HG03469 (cell line): ENCODE measurements at regions not wholly inside any gene's neighbourhood (a gene's known extent, or its start where the extent isn't known, plus 50 kb on each side); places are given as distances from the start of the nearest gene placed in this dataset.

Experiments used
- ATAC-seq: cut with Tn5 transposase; IDR thresholded peaks from one replicate; pipeline ENCODE4 v1.9.1; 2021; ENCODE audit warnings: mild to moderate bottlenecking, moderate library complexity, moderate number of reproducible peaks; ENCODE audit not compliant: unreplicated experiment

DNA sequence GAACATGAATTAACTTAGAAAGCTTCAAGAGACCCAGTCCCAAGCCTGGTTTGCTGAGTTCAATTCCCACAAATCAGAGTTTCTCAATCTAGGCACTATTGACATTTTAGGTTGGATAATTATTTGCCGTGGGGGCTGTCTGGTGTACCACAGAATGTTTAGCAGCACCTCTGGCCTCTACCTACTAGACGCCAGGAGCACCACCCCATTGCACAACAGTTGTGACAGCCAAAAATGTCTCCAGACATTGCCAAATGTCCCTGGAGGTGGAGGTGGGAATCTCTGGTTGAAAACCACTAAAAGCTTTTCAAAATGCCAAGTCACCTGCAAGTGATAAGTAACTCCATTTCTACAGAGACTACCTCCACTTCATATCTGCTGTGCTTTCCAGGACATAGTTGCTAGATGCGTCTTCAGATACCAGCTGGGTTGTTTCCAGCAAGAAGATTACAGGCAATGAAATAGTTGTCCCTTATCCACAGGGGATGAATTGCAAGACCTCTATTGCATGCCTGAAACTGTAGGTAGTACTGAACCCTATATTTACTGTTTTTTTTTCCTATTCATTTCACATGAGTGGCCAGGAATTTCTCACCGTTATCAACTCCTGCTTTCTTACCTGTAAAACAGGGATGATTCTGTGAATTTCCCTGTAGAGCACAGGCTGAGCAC lies 554.3 kb downstream of the ZEB2 start:
- ATAC-seq, result no peak

DNA sequence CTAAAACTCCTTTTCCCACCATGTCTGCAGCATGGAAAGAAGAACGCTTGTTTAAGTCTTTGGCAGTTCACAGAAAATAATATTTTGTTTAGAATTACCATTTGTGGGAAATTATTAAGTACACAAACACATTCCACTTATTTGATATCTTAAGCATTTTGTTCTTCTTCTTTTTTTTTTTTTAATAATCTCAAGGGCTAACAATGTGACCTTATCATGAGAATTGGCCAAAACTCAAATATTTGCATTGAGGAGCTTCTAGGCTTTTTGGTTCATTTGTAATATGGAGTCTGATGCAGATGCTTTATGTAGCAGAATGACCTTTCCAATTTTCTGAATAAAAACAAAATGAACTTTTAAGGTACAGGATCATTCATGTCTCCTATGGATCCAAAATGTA lies 555.0 kb downstream of the ZEB2 start:
- no peak for ATAC-seq

DNA sequence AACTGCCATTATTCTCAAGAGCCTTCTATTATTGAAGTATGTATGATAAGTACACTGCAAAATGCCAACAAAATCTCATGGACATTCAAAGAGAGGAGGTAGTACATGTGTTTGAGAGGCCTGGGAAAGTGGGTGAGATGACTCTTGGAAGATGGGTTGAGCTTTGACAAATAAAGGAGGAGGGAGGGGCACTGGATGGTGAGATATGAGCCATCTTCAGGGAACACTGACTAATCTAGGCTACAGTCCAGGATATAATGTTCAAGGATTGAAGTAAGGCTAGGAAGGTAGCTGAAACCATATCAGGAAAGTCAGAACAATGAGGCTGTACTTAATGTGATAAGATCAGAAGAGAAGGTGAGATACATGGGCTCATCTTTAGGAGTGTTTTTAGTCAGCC lies 559.7 kb downstream of the ZEB2 start:
- no peak for ATAC-seq

DNA sequence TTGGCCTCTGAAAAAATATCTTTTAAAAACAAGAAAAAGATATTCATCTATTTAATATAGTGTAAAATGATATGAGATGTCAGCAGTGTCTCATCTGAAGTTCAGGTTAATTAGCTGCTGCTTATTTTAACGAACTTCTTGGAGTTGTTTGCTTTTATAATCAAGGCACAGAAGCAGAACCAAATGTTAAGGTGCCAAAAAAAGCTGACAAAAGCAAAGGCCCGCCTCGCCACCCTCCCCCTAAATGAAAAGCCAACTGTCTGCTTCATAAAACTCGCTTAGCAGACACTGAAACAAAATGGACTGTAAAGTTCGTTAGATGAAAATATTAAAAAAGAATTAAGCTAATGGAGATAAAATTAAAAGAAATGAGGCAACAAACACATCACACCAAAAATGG lies 562.6 kb downstream of the ZEB2 start:
- ATAC-seq, result no peak

DNA sequence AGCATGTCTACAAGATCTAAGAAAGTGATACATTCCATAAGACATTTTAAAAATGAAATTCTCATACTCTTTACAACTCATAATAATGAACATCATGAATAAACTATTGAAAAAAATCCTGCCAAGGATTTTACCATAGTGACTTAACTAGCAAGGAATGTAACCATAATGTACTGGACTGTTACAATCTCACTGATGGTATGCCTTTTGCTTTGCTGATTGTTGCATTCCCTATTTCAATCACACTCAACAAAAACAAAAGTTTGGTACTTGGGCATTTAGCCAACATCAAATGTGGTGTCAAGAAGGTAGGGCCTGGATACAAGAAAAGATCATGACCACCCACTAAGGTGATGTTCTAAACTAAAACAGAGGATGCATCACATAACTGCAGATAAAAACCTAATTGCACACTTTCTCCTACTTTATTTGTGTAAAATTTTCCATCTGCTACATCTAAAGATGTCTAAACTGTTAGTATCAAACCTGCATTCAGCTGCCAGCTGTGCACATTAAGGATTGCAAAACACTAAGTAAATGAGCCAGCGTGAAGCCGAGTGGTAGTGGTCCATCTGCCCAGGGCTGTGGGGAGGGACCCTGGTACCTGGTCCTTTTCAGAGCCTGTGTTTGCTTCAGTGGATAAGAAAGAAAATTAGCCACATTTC lies 564.4 kb downstream of the ZEB2 start:
- no peak for ATAC-seq

DNA sequence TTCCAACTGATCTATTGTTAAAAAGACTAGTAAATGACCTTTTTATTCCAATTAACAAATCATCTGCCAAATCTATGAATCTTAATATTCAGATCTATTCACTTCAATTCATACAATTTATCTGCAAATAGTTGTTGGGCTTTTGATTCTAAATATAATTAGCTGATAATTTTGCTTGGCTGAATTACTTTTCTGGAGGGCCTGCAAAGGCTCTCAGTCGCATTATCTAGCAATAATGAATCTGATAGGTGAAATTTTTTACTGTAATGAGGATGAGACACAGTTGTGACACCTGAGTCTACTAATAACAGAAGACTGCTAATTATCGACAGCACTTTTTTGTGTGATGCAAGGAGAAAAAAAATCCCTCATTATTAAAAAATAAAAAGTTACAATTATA lies 565.1 kb downstream of the ZEB2 start:
- no peak for ATAC-seq

DNA sequence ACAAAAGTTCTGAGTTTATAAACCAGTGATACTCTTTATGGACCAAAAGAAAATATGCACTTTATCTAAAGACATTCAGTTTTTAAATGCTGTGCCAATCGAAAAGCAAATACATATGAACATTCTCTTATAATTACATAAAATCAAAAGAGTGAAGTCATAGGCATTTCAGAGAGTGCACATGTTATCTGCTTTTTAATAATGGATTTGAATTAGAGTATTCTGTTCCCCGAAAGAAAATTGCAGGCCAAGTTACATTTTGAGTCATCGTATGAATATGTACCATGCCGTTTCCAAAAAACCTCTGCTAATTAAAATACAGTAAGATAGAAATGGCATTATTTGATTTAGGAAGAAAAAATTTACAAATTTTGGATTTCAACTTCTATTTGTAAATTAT lies 565.7 kb downstream of the ZEB2 start:
- ATAC-seq, result no peak

DNA sequence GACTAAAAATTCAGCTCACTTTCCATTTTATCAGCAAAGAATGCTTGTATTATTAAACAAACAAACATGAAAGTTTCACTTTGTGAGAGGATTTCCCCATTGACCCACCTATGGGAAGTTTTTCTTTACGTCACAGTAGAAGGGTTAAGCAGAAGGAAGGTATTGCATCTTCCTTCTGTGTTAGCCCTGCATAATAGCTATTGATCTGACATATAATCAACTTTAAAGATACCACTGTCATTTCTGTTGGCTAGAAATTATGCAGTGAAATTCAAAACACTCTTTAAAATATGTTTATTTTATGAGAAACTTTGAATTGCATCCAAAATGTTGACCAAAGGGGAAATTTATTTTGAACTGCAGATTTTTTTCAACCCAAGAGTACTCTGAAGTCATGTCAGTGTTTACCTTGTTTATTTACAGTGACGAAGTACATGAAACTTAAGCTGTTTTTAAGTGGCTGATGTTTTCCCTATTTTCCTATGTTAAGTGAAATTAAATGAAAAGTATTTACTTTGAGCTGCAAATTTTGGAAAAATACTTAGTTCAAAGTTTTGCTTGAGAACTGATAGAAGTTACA lies 566.4 kb downstream of the ZEB2 start:
- ATAC-seq, result no peak

DNA sequence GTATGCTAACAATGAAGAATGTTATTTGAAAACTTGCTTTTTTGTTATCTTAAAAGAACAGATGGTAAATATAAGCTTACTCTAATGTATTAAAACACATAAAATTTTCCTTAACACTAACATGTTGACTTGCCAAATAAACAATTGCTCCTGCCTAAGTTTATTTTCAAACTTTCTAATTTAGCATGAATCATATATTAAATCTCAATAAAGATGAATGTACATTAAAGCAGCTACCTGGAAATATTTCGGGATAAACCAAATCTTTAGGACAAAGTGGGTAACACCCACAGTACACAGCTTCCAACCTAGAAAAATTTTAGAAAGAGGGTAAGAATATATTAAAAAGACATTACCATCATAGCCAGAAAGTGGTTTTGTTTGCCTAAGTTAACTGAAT lies 567.4 kb downstream of the ZEB2 start:
- no peak for ATAC-seq

DNA sequence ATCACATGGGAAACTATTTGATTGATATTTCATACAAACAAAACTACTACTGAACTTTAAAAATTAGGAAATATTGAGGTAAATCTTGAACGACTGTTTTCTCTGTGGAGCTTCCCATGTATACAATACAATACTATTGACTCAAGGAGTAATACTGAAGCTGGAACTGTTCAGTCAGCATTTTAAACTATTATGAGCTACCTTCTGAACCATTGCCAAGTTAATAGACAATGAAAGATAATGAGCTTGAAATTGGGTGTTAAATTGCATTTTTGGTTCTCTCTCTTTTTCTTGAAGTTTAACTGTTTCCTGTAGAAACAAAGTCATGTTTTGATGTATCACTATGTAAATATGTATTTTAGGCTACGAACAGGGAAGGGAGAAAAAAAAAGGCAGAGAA lies 569.2 kb downstream of the ZEB2 start:
- no peak for ATAC-seq

DNA sequence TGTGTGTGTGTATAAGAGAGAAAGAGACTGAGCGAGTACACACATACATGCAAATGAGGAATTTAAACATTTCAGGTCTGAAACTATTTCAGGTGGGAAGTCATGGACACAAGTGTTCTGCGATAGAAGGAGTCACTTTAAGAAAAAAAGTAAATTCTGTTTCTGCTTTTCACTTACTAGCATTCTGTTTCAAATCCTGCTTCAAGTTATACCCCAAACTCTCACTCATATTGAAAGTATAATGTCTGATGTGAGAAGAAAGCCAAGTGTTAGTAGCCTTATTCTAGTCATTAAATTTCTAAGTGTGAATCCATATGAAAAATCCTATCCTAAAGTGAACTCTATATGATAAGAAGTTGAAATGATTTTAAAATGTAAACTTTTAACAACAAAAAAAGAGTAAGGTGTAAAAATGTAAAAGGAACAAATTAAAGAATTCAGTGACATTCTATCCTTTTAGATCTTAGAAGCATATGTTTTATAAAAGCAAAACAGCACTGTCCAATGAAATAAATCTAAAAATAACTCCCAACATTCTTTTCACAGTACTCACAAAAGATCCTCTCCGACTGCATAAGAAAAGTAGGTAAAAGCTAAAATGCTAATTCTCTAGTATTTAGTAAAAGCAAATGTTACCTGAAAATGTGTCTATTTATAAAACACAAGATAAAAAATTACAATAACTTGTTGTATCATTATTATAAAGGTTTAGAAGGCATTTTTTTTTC lies 570.6 kb downstream of the ZEB2 start:
- peak; percentile 70 for ATAC-seq

DNA sequence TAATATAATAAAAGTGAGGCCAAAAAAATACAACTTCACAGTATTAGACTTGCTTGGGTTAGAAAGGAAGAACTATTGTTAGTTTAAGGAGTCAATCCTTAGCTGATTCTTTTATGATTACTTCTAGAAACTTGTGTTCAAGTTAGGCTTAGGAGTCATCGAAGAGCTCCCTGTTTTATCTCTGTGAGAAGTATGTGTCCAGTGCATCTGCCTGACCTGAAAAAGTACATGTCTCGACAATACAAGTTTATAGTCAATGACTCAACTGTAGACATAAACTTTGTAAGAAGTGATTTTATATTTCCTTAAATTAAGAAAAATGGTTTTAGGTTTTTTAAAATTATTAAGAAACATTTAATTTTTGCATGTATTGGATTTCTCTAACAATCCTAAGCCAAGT lies 571.2 kb downstream of the ZEB2 start:
- ATAC-seq, result no peak

DNA sequence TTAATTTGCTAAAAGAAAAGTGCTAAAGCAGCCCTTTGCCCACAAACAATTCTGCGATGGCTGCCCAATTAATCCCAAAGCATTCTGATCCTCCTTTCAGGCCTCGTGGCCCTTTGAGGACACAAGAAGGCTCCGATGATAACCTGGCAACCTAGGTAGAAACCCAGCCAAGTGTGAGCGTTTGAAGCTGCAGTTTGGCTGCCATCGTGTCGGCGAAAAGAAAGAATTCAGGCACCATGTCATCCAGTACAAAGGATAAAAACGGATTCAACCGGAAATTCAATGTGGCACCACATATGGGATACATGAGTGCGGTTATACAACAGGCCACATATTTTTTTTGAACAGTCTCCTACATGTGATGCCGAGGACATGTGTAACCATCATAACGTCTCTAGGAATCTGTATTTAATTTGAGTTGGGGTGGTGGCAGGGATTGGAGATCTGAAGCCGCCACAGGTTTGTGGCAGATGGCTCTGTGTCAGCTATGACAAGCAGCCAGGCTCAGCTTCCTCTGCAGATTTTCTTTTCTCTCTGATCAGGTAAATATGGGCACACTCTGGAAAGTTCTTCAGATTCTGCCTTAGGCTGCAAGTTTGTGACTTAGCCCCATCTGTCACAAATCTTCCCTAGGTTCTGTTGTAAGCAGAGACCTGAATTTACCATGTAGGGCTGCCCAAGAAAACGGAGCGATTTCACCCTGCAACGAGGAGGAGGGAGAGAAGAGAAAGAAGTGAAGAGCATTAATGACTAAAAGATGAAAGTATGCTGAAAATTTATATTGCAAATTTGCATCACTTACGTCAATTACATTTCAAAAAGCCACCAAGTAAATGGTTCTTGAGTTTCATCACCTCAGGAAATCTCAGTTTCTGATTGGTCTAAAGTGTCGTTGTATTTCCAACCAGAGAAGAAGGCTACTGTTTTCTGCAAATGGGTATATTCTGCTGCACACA lies 573.2 kb downstream of the ZEB2 start:
- ATAC-seq, result no peak

DNA sequence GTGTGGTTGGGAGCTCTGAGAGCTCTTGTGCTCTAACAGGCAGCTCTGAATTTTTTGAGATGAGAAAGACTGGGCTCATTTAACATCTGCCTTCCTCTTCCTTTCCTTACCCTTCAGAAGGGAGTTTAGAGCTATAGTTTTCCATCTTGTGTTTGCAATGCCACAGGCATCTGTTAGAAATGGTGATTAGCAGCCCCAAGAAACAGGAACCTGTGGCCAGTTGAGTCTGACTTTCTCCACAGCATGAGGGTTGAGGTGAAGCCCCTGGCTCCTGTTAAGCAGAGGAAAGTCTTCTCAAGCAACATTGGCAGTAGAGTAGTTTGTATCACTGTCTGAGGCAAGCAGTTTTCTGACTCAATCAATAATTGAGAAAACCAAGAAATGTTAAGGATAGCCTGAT lies 577.4 kb downstream of the ZEB2 start:
- no peak for ATAC-seq

DNA sequence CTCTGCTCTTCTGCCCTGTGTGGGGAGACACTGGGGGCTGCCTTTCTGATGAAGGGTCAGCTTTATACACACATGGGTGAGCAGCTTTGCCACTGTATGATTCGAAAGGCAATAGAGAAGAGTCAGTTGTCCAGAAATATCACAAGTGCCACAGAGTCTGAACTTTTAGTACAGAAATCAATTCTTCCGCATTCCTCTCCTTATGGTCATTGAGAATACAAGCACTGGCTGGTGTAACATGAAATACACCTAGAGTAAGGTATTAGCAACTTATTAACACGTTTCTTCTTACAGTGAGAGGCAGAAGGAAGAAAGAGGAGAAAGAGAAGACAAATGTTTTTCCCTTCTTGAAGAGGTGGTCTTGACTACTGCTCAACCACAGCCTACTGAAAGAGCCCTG lies 579.2 kb downstream of the ZEB2 start:
- no peak for ATAC-seq

DNA sequence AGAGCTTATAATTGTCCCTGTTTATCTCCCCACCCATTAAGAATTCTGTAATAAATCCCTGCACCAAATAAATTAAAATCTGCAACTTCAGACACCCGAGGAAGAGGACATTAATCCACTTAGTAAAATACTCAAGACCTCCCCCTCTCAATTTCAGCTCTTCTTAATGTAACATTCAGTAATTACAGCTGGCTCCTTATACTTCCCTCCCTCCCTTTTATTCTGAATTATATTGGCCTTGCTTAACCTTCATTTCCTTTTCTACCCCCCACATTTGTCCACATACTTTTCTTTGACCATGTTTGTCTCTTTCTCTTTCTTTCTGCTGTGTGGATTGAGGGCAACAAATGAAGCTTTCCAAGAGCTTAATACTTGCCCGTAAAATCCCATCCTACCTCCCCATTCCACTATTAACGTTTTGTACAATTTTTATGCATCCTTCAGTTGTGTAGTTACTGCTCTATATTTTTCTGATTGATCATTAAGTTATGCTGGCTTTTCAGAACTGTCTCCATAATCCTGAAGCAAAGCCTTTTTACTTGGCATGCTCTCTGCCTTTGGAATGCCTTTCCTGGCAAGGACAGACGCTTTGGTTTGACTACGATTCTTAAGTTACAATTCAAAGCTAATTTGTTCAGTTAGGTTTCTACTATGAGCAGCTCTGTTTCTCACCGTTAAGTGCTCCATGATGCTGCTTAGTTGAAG lies 580.1 kb downstream of the ZEB2 start:
- ATAC-seq, result no peak

DNA sequence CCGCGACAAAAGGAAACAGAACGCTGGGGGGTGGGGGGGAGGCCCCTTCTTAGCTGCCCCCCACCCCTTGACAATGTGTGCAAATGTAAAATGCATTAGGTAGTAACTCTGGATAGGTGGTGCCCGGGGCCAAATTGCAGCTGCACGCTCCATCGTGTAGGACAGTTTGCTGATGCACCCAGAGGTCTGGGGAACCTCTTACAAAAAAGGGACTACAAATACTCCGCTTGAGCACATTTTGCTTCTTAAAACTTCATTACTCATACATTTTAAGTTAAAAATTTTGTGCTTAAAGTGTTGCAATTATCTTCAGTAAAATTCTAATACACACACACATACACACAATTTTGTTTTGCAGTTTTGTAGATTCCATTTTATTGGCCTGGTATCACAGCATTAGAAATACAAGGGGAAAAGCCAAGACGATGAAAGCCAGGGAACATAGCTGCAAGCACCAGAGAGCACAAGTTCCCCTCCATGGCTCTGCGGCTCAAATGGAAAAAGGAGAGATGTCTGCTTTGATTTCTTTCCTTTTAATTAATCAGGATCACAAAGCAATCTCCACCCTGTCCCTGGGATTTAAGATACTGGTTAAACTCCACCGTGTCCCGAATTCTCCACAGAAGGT lies 582.1 kb downstream of the ZEB2 start:
- no peak for ATAC-seq

DNA sequence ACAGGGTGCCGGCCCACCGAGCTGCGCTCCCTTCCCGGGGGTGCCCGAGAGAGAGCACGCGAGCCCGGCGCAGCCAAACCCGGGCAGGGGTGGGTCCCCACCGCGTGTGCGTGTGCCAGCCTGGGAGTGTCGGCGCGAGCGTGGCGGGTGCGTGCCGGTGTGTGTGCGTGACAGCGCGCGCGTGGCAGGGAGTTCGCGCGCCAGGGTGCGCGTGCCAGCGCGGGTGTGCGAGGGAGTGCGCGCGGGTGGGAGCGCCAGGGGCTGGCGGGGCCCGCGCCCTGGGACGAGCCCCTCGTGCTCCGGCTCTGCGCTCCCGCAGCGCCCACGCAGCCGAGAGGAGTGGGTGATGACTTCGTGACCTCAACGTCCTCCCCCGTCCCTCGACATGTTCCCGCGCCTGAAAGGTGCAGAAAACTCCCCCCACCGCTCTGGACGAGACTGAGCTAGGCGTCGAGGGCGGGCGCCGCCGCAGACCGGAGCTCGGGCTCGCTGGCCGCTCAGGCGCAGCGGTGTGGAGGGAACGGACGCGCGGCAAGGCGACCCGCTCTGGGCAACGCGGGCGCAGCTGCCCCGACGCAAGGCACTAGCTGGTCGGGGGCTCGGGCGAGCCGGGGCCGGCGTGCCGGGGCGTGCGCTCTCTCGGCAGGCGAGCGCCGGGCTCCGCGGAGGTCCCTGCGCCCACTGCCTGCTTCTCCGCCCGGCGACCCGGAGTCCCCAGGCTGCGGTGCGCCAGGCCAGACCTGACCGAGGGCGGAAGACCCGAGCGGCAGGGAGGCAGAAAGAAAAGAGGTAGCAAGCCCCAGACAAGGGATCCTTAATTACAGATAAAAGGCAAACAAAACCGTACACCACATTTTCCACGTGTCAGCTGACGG lies 582.8 kb downstream of the ZEB2 start:
- ATAC-seq, result peak; percentile 64

DNA sequence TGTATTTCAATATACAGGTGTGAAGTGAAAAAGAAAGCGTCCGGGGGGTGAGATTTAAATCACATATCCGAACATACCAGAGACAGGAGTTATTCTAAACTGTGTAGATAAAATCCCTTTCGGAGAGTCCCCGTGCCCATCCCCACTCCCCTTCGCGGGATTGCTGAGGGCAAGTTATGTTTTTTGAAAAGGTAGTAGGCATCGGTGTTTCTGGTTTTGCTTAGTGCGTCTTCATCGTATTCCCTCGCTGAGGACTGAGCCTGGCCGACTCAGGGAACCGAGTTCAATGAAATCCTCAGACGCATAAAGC lies 583.4 kb downstream of the ZEB2 start:
- ATAC-seq, result no peak
